ENCODE measurements at regions not wholly inside any gene's neighbourhood (a gene's known extent, or its start where the extent isn't known, plus 50 kb on each side); places are given as distances from the start of the nearest gene placed in this dataset.

DNA sequence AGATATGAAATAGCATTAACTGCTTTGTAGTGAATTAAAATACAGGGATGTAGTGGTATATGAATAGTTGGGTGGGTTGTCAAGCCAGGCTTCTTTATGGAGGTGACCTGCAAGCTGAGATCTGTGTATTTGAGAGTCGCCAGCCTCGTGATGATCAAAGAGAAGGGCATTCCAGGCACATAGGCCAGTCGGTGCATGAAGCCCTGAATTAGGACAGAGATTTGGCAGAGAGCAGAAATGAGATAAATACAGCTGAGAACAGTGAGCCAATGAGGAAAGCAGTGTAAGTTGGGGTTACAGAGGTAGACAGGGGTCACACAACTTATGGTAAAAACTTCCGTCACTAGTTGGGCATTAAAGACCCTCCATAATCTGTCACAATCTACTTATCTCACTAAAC lies 641.9 kb downstream of the OTOL1 start:
- no peak for DNase-seq (ENCODE audit: low spot score)
- in situ Hi-C loops (cut with HindIII; ENCODE audit: low sequenced_read_pairs) = no loop called here

DNA sequence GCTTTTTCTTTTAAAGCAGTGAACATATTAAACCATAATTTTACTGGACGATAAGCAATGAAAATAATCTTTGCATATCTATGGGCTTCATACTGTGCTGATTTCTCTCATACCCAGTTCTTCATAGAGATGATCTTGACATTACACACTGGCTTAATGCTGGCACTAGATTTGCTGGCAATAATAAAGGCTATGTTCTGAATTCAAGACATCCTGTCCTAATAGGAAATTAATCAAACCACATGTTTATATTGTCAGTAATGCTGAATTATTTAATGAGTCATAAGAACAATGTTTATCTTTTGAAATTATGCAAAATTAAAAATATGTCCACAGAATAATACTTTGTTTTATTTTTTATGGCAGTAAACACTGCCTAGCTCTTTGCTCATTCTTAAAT lies 643.2 kb downstream of the OTOL1 start:
- DNase-seq (ENCODE audit: low spot score) = no peak
- in situ Hi-C loops (cut with HindIII; ENCODE audit: low sequenced_read_pairs) = no loop called here

DNA sequence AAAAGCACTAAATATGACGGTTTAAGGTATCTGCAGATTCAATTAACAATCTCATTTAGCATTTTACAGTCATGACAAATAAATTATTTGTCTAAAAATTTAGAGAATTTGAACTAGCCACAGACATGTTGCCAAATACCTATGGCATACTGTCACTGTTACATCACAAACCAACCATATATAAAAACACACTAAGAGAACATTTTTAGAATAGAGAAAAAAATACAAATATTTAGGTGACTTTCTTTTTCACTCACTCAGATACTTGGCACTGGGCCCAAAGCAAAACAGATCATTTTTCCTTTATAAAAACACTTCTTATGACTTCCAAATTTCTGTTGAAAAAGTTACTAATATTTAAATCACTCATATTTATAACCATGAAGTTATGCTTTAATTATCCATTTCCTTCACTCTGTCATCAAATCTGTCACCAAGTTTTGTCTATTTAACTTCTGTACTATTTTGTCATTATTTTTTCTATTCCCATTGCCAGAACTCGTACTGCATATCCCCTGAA lies 644.7 kb downstream of the OTOL1 start:
- DNase-seq (ENCODE audit: low spot score) = no peak
- in situ Hi-C loops (cut with HindIII; ENCODE audit: low sequenced_read_pairs) = no loop called here

- in situ Hi-C loops (cut with HindIII; ENCODE audit: low sequenced_read_pairs) = no loop called here
- DNase-seq (ENCODE audit: low spot score) = no peak
Observed at GRCh38 chr3:162142511-162142910, 645.9 kb downstream of the OTOL1 start.

GRCh38 chr3:162143180-162143579 lies 646.6 kb downstream of the OTOL1 start:
- no peak for DNase-seq (ENCODE audit: low spot score)
- in situ Hi-C loops (cut with HindIII; ENCODE audit: low sequenced_read_pairs) = no loop called here

- no peak for DNase-seq (ENCODE audit: low spot score)
- in situ Hi-C loops (cut with HindIII; ENCODE audit: low sequenced_read_pairs) = no loop called here
Observed at GRCh38 chr3:162147996-162148395, 651.4 kb downstream of the OTOL1 start.

DNA sequence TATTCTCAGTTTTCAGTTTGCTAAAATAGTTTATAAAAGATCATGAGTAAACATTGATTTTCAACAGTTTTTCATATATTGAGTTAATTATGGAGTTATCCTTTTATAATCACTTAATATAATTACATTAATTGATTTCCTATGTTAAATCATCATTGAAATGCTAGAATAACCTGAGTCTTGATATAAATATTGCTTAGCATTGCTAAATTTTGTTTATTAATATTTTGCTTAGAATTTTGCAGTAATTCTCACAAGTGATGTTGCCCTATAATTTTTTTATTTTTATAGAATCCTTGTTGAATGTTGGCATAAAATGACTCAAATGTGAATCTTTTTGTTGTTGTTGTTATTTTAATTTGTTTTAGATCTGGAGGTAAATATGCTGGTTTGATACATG lies 654.2 kb downstream of the OTOL1 start:
- in situ Hi-C loops (cut with HindIII; ENCODE audit: low sequenced_read_pairs) = no loop called here
- no peak for DNase-seq (ENCODE audit: low spot score)

DNA sequence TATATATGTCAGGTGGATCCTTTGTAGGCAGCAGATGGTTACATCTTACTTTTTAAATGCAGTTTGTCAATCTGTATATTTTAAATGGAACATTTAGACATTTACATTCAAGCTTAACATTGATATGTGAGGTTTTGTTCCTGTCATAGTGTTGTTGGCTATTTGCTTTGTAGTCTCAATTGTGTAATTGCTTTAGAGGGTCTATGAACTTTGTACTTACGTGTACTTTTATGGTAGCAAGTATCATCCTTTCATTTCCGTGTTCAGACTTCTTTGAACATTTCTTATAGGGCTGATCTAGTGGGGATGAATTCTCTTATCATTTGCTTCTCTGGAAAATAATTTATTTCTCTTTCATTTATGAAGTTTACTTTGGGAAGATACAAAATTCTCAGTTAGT lies 656.0 kb downstream of the OTOL1 start:
- in situ Hi-C loops (cut with HindIII; ENCODE audit: low sequenced_read_pairs) = no loop called here
- no peak for DNase-seq (ENCODE audit: low spot score)

GRCh38 chr3:162161595-162161994 lies 665.0 kb downstream of the OTOL1 start:
- in situ Hi-C loops (cut with HindIII; ENCODE audit: low sequenced_read_pairs) = no loop called here
- DNase-seq (ENCODE audit: low spot score) = no peak

- in situ Hi-C loops (cut with HindIII; ENCODE audit: low sequenced_read_pairs) = no loop called here
- DNase-seq (ENCODE audit: low spot score) = no peak
Observed at GRCh38 chr3:162165346-162165745, 668.7 kb downstream of the OTOL1 start.

GRCh38 chr3:162166543-162166942 lies 669.9 kb downstream of the OTOL1 start:
- in situ Hi-C loops (cut with HindIII; ENCODE audit: low sequenced_read_pairs) = no loop called here
- no peak for DNase-seq (ENCODE audit: low spot score)

- in situ Hi-C loops (cut with HindIII; ENCODE audit: low sequenced_read_pairs) = no loop called here
- DNase-seq (ENCODE audit: low spot score) = no peak
Observed at GRCh38 chr3:162168715-162169114, 672.1 kb downstream of the OTOL1 start.

DNA sequence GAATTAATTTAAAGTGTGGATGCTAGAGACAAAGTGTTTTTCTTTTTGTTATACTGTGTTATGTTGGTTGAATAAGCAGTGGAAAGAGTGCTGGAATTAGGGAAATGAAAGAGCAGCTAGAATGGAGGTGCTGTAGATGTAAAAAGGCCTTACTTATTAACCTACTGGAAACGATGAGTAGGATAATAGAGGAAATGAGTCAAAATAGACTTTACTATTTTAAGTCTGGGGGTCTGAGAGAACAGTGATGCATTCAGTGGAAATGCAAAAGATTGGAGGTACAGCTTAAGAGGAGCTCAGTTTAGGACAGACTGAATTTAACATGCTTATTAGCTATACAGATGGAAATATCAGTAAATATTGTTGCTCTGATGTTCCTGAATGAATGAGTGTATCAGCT lies 674.0 kb downstream of the OTOL1 start:
- in situ Hi-C loops (cut with HindIII; ENCODE audit: low sequenced_read_pairs) = no loop called here
- no peak for DNase-seq (ENCODE audit: low spot score)

- no peak for DNase-seq (ENCODE audit: low spot score)
- in situ Hi-C loops (cut with HindIII; ENCODE audit: low sequenced_read_pairs) = no loop called here
Observed at GRCh38 chr3:162171970-162172369, 675.4 kb downstream of the OTOL1 start.

GRCh38 chr3:162175145-162175544 lies 678.5 kb downstream of the OTOL1 start:
- in situ Hi-C loops (cut with HindIII; ENCODE audit: low sequenced_read_pairs) = no loop called here
- no peak for DNase-seq (ENCODE audit: low spot score)

GRCh38 chr3:162175878-162176277 lies 679.3 kb downstream of the OTOL1 start:
- no peak for DNase-seq (ENCODE audit: low spot score)
- in situ Hi-C loops (cut with HindIII; ENCODE audit: low sequenced_read_pairs) = no loop called here

DNA sequence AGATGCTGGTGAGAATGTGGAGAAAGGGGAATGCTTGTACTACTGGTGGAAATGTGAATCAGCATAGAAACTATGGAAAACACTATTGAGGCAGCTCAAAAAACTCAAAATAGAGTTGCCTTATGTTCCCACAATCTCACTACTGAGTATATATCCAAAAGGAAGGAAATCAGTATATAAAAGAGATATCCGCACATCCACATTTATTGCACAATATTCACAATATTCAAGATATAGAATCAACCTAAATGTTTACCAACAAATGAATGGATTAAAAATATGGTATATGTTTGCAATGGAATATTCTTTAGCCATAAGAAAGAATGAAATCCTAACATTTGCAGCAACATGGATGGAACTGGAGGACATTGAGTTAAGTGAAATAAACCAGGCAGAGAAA lies 686.8 kb downstream of the OTOL1 start:
- in situ Hi-C loops (cut with HindIII; ENCODE audit: low sequenced_read_pairs) = no loop called here
- no peak for DNase-seq (ENCODE audit: low spot score)

- in situ Hi-C loops (cut with HindIII; ENCODE audit: low sequenced_read_pairs) = no loop called here
- DNase-seq (ENCODE audit: low spot score) = no peak
Observed at GRCh38 chr3:162192340-162193029, 695.9 kb downstream of the OTOL1 start.

- no peak for DNase-seq (ENCODE audit: low spot score)
- in situ Hi-C loops (cut with HindIII; ENCODE audit: low sequenced_read_pairs) = no loop called here
Observed at GRCh38 chr3:162193148-162194095, 696.8 kb downstream of the OTOL1 start.

DNA sequence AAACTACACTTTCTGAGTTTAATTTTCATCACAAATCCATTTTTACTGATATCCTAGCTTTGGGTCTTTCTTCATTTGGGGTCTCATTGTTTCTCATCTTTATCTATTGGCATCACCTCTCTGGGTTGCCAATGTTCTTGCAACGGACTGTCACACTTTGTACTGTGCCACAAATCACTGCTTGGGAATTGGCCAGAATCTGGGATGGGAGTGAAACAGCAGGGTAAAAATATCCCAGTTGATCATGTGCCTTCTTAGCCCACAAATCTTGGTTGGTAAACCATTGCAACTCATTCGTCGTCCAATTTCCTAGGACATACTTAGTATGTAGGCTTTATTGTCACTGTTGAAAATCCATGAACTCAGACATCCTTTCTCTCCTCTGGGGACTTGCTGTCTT lies 698.5 kb downstream of the OTOL1 start:
- DNase-seq (ENCODE audit: low spot score) = no peak
- in situ Hi-C loops (cut with HindIII; ENCODE audit: low sequenced_read_pairs) = no loop called here

All from G401 (cell line).